Adrenal gland (tissue), 9 donors: ENCODE measurements at regions not wholly inside any gene's neighbourhood (a gene's known extent, or its start where the extent isn't known, plus 50 kb on each side); places are given as distances from the start of the nearest gene placed in this dataset.

Experiments used
- DNase-seq, 7 donors: peaks; one replicate each; pipeline ENCODE4 v3.0.0-alpha.2; 2019 to 2020
- H3K27ac ChIP-seq, 5 donors: fragments of 200-600 bp; sonication (generic) in 4 of 5; 1 replicate in 3 of 5; 2 replicates in 2 of 5; pipeline versions ENCODE4 v1.5.1 to v1.8.0; 2016 to 2020; ENCODE audit warnings: mild to moderate bottlenecking in 1 of 5
- H3K27me3 ChIP-seq: fragments of 200-600 bp; 2 replicates; pipeline ENCODE4 v1.8.0; 2021
- H3K36me3 ChIP-seq, 2 donors: fragments of 200-600 bp; replicated peaks in 1 of 2; 1 replicate in 1 of 2; 2 replicates in 1 of 2; pipeline versions ENCODE4 v1.5.1 to v1.8.0; 2018 to 2022
- H3K4me1 ChIP-seq, 2 donors: fragments of 200-600 bp; replicated peaks in 1 of 2; 1 replicate in 1 of 2; 2 replicates in 1 of 2; pipeline versions ENCODE4 v1.5.1 to v1.8.0; 2018 to 2021
- H3K4me3 ChIP-seq, 4 donors: fragments of 200-600 bp; sonication (generic) in 3 of 4; one replicate each; pipeline ENCODE4 v1.5.1; 2016 to 2018
- H3K9me3 ChIP-seq, 3 donors: fragments of 200-600 bp; sonication (generic) in 1 of 3; replicated peaks in 1 of 3; 1 replicate in 2 of 3; 2 replicates in 1 of 3; pipeline versions ENCODE4 v1.5.1 to v1.8.0; 2016 to 2021
- CTCF ChIP-seq, 6 experiments: fragments of 450-650 bp in 4 of 6; fragments of 200-600 bp in 2 of 6; sonication (generic) in 1 of 6; IDR thresholded peaks; 1 replicate in 5 of 6; 2 replicates in 1 of 6; pipeline versions ENCODE4 v1.5.1 to v1.8.0; 2016 to 2021; ENCODE audit warnings: antibody characterized with exemption in 6 of 6, mild to moderate bottlenecking in 2 of 6, moderate library complexity in 1 of 6
- POLR2A ChIP-seq, 2 donors: fragments of 450-650 bp; IDR thresholded peaks; one replicate each; pipeline ENCODE4 v1.6.1; 2017; ENCODE audit warnings: antibody characterized with exemption in 2 of 2, mild to moderate bottlenecking in 2 of 2, moderate library complexity in 1 of 2
- WGBS, 4 donors: extraction: QIAGEN DNeasy Blood & Tissue Kit in 2 of 4; methylation state at CpG; one replicate each; pipeline versions ENCODE4 v1.1.5 to v1.1.7; 2013 to 2017; 5-methylcytosine and 5-hydroxymethylcytosine counted together
- intact Hi-C, 2 donors: fragments of 100-400 bp; cut with DNase I; formaldehyde crosslinking; loops; one replicate each; pipeline versions ENCODE4 v1.14.1 to v1.15.0; 2022 to 2023
- donor health status: healthy with polysubstance abuse.
- donor health status: Bipolar disorder and iron deficiency.
- donor health status: DM: yes; HTN: yes; CAD: no.
- donor health status: DM: no; HTN: no; CAD: no.
- donor health status: DM: no; HTN: no; CAD: no.

GRCh38 chr6:167445568-167445967 lies 120.7 kb downstream of the TTLL2 start:
- intact Hi-C loops, result no loop called here
- no peak for TF ChIP-seq POLR2A (IDR thresholded peaks at IDR 0.05)
- no peak for TF ChIP-seq CTCF (IDR thresholded peaks at IDR 0.05)
- H3K9me3 ChIP-seq, result no peaks in the 10 kb centered on the region

GRCh38 chr6:167446046-167446445 lies 121.2 kb downstream of the TTLL2 start:
- Histone ChIP-seq H3K4me1 (no peaks in the 10 kb centered on the region), H3K27me3 (no peaks in the 10 kb centered on the region), H3K36me3 (no peaks in the 10 kb centered on the region), H3K4me3 (no peak overlapping the region), H3K9me3 (no peaks in the 10 kb centered on the region), H3K27ac (no peak overlapping the region)
- intact Hi-C loops, result no loop called here
- TF ChIP-seq CTCF (IDR thresholded peaks at IDR 0.05), result no peak
- no peak for TF ChIP-seq POLR2A (IDR thresholded peaks at IDR 0.05)
- no peak for DNase-seq
- 85 to 90% (median 86%) methylated on average over 7 to 8 of the region's 8 CpGs for WGBS, 4 donors

More at GRCh38 chr6:167445568-167445967, 120.7 kb downstream of the TTLL2 start:
- DNase-seq, result no peak
- no peak overlapping the region for H3K27ac ChIP-seq
- no peaks in the 10 kb centered on the region for H3K27me3 ChIP-seq
- no peaks in the 10 kb centered on the region for H3K36me3 ChIP-seq
- H3K4me3 ChIP-seq, result no peak overlapping the region
- WGBS, 4 donors, result 73 to 84% (median 77%) methylated on average over 6 to 7 of the region's 7 CpGs
- no peaks in the 10 kb centered on the region for H3K4me1 ChIP-seq

- 80 to 86% (median 85%) methylated on average over 9 of the region's 9 CpGs for WGBS, 4 donors
- Histone ChIP-seq H3K9me3 (no peaks in the 10 kb centered on the region), H3K4me1 (no peaks in the 10 kb centered on the region), H3K4me3 (no peak overlapping the region), H3K27me3 (no peaks in the 10 kb centered on the region), H3K36me3 (no peaks in the 10 kb centered on the region), H3K27ac (no peak overlapping the region)
- DNase-seq, result no peak
- TF ChIP-seq POLR2A (IDR thresholded peaks at IDR 0.05), result no peak
- no peak for TF ChIP-seq CTCF (IDR thresholded peaks at IDR 0.05)
- intact Hi-C loops, result no loop called here
These were observed 122.1 kb downstream of the TTLL2 start for GRCh38 chr6:167446971-167447370.

GRCh38 chr6:167448378-167448777 lies 123.5 kb downstream of the TTLL2 start:
- Histone ChIP-seq H3K36me3 (no peaks in the 10 kb centered on the region), H3K27me3 (no peaks in the 10 kb centered on the region), H3K4me1 (no peaks in the 10 kb centered on the region), H3K27ac (no peak overlapping the region), H3K4me3 (no peak overlapping the region), H3K9me3 (no peaks in the 10 kb centered on the region)
- 82 to 100% (median 95%) methylated on average over 2 to 5 of the region's 5 CpGs for WGBS, 4 donors
- no peak for DNase-seq
- intact Hi-C loops, result no loop called here
- no peak for TF ChIP-seq CTCF (IDR thresholded peaks at IDR 0.05)
- TF ChIP-seq POLR2A (IDR thresholded peaks at IDR 0.05), result no peak
